ENCODE measurements at regions not wholly inside any gene's neighbourhood (a gene's known extent, or its start where the extent isn't known, plus 50 kb on each side); places are given as distances from the start of the nearest gene placed in this dataset.

DNA sequence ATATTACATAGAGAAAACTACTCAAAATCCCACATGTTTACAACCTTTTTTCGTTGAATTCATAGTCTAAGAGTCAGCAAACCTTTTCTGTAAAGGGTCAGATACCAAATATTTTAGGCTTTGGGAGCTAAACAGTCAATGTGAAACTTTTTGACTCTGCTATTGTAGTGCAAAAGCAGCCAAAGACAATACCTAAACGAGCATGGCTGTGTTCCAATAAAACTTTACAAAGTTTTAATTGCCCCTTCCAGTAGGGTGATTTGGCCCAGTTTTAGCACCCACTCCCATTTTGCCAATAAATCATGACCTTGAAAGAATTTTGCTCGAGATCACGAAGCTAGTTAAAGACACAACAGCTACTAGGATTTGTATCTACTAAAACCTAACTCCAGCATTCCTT lies 147.2 kb downstream of the ANKRD50 start:
- no peaks in the 10 kb centered on the region for H3K9me3 ChIP-seq (ENCODE audit: low read length)
- no peaks in the 10 kb centered on the region for H3K4me1 ChIP-seq (ENCODE audit: insufficient read depth, low read length)
- no peak overlapping the region for H3K9ac ChIP-seq (ENCODE audit: low read length)
- H3K27me3 ChIP-seq (ENCODE audit: control insufficient read depth in 1 of 2, insufficient read depth in 2 of 2, low read length in 2 of 2): no peaks in the 10 kb centered on the region
- H3K36me3 ChIP-seq (ENCODE audit: insufficient read depth, low read length): no peaks in the 10 kb centered on the region
- H3K27ac ChIP-seq (ENCODE audit: low read depth, low read length): no peak overlapping the region
- H3K4me3 ChIP-seq (ENCODE audit: low read depth in 1 of 2, low read length in 2 of 2): no peak overlapping the region

DNA sequence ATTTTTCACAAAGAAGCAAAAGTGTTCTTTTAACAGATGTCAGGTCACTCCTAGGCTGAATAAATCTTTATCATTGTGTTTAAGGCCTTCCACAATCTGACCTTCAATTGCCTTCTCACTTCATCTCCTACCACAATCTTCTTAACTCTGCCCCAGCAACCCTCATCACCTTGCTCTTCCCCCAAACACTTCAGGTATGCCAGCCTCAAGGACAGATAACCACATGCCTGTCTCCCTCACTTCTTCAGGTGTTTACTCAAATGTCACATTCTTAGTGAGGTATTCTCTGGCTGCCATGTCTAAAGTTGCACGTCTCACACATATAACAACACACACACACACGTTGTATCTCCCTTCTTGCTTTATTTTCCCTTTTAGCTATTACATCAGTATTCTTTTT lies 146.5 kb downstream of the ANKRD50 start:
- Histone ChIP-seq H3K27me3 (ENCODE audit: control insufficient read depth in 1 of 2, insufficient read depth in 2 of 2, low read length in 2 of 2) (no peaks in the 10 kb centered on the region), H3K9me3 (ENCODE audit: low read length) (no peaks in the 10 kb centered on the region), H3K36me3 (ENCODE audit: insufficient read depth, low read length) (no peaks in the 10 kb centered on the region), H3K4me3 (ENCODE audit: low read depth in 1 of 2, low read length in 2 of 2) (no peak overlapping the region), H3K9ac (ENCODE audit: low read length) (no peak overlapping the region), H3K4me1 (ENCODE audit: insufficient read depth, low read length) (no peaks in the 10 kb centered on the region), H3K27ac (ENCODE audit: low read depth, low read length) (no peak overlapping the region)

DNA sequence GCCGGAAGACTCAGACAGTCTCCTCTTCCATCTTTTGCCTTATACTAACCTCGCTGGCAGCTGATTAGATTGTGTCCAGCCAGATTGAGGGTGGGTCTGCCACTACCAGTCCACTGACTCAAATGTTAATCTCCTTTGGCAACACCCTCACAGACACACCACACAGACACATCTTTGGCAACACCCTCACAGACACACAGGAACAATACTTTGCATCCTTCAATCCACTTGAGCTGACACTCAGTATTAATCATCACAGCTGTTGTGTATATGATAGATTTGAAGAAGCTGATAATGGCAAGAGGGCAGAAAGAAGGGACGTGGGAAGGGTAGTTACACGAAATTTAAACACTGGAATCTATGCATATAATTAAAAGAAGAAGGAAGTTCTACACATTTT lies 139.5 kb downstream of the ANKRD50 start:
- Histone ChIP-seq H3K27ac (ENCODE audit: low read depth, low read length) (no peak overlapping the region), H3K4me1 (ENCODE audit: insufficient read depth, low read length) (no peaks in the 10 kb centered on the region), H3K9ac (ENCODE audit: low read length) (no peak overlapping the region), H3K36me3 (ENCODE audit: insufficient read depth, low read length) (no peaks in the 10 kb centered on the region), H3K27me3 (ENCODE audit: control insufficient read depth in 1 of 2, insufficient read depth in 2 of 2, low read length in 2 of 2) (no peaks in the 10 kb centered on the region), H3K9me3 (ENCODE audit: low read length) (no peaks in the 10 kb centered on the region), H3K4me3 (ENCODE audit: low read depth in 1 of 2, low read length in 2 of 2) (no peak overlapping the region)

DNA sequence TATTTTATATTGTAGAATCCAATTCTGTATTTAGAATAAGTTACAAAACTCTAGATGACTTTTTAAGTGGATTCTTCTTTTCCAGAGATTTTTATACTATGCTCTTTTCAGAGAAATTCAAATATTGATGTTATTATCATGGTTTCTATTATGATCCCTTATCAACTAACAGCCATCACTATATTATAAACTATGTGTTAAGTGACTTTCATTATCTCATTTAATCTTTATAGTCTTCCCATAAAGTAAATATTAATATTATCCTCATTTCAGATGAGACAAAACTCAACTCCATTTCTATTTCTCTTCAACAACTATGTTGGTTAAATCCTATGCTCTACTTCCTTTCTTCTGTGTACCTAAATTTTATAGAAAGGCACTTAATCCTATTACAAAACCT lies 132.6 kb downstream of the ANKRD50 start:
- H3K27ac ChIP-seq (ENCODE audit: low read depth, low read length): no peak overlapping the region
- no peak overlapping the region for H3K4me3 ChIP-seq (ENCODE audit: low read depth in 1 of 2, low read length in 2 of 2)
- no peaks in the 10 kb centered on the region for H3K27me3 ChIP-seq (ENCODE audit: control insufficient read depth in 1 of 2, insufficient read depth in 2 of 2, low read length in 2 of 2)
- no peaks in the 10 kb centered on the region for H3K9me3 ChIP-seq (ENCODE audit: low read length)
- no peak overlapping the region for H3K9ac ChIP-seq (ENCODE audit: low read length)
- no peaks in the 10 kb centered on the region for H3K36me3 ChIP-seq (ENCODE audit: insufficient read depth, low read length)
- H3K4me1 ChIP-seq (ENCODE audit: insufficient read depth, low read length): no peaks in the 10 kb centered on the region

DNA sequence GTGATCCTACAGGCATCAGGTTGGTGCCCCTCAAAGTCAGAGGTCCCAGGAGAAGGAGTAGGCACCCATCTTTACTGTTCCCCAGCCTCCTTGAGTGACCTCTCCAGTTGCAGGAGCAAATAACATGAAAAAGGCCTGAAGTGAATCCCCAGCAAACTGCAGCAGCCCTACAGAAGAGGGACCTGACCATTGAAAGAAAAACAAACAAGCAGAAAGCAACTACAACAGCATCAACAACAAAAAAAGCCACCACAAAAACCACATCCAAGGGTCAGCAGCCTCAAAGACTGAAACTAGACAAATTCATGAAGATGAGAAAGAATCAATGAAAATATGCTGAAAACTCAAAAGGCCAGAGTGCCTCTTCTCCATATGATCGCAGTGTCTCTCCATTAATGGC lies 128.7 kb downstream of the ANKRD50 start:
- H3K27ac ChIP-seq (ENCODE audit: low read depth, low read length): no peak overlapping the region
- no peak overlapping the region for H3K9ac ChIP-seq (ENCODE audit: low read length)
- no peaks in the 10 kb centered on the region for H3K36me3 ChIP-seq (ENCODE audit: insufficient read depth, low read length)
- no peak overlapping the region for H3K4me3 ChIP-seq (ENCODE audit: low read depth in 1 of 2, low read length in 2 of 2)
- no peaks in the 10 kb centered on the region for H3K27me3 ChIP-seq (ENCODE audit: control insufficient read depth in 1 of 2, insufficient read depth in 2 of 2, low read length in 2 of 2)
- H3K4me1 ChIP-seq (ENCODE audit: insufficient read depth, low read length): no peaks in the 10 kb centered on the region
- H3K9me3 ChIP-seq (ENCODE audit: low read length): no peaks in the 10 kb centered on the region

DNA sequence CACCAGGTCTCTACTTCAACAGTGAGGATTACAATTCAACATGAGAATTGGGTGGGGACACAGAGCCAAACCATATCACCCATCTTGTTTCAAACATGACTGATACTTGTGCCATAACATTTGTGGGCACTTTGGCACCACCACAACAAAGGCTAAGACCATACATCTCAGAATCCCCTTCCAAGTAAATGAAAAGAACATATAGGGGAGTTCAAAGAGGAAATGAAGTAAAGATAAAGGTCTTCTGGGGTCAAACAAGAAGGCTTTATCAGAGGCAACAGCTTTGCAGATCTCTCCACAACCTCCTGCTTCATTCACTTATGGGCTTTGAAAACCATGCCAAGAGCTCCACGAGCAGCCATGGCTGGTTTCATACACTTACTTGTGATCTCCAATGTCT lies 122.7 kb downstream of the ANKRD50 start:
- Histone ChIP-seq H3K4me3 (ENCODE audit: low read depth in 1 of 2, low read length in 2 of 2) (no peak overlapping the region), H3K9ac (ENCODE audit: low read length) (no peak overlapping the region), H3K27me3 (ENCODE audit: control insufficient read depth in 1 of 2, insufficient read depth in 2 of 2, low read length in 2 of 2) (no peaks in the 10 kb centered on the region), H3K9me3 (ENCODE audit: low read length) (no peaks in the 10 kb centered on the region), H3K27ac (ENCODE audit: low read depth, low read length) (no peak overlapping the region), H3K36me3 (ENCODE audit: insufficient read depth, low read length) (no peaks in the 10 kb centered on the region), H3K4me1 (ENCODE audit: insufficient read depth, low read length) (no peaks in the 10 kb centered on the region)

DNA sequence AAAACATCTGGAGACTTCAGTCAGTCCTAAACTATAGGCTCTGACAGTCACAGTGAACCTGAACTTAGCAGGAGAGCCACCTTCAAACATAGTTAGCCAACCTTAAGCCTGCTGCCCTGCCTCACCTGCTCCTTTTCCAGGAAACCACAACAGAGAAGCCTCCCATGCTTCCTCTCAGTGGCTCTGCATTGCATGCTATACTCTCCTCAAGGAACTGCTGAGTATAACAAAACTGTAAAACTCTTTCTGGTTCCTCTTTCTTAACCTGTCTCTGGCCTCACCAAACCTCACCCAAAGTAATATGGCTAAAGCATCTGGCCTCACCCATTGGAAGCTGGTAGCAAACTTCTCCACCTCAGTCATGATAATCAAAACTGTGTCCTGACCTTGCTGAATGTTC lies 122.1 kb downstream of the ANKRD50 start:
- Histone ChIP-seq H3K9ac (ENCODE audit: low read length) (no peak overlapping the region), H3K9me3 (ENCODE audit: low read length) (no peaks in the 10 kb centered on the region), H3K4me3 (ENCODE audit: low read depth in 1 of 2, low read length in 2 of 2) (no peak overlapping the region), H3K4me1 (ENCODE audit: insufficient read depth, low read length) (no peaks in the 10 kb centered on the region), H3K36me3 (ENCODE audit: insufficient read depth, low read length) (no peaks in the 10 kb centered on the region), H3K27ac (ENCODE audit: low read depth, low read length) (no peak overlapping the region), H3K27me3 (ENCODE audit: control insufficient read depth in 1 of 2, insufficient read depth in 2 of 2, low read length in 2 of 2) (no peaks in the 10 kb centered on the region)

DNA sequence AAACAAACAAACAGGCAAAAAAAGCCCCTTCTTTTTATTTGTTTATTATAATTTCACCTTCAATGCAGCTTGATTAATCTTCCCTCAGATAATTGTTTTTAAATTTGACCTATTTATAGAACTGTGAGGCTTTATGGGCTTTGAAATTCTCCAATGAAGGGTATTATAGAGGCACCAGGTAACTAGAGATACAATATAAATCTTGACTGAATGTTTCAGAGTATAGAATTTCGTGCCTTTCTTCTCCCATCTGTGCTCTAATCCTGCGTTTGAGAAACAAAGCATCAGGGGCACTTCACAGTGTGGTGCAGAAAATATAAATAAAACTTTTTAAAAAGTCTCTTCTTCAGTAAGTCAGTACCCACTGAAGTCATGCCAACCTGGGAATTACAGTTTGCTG lies 120.9 kb downstream of the ANKRD50 start:
- H3K4me3 ChIP-seq (ENCODE audit: low read depth in 1 of 2, low read length in 2 of 2): no peak overlapping the region
- no peak overlapping the region for H3K9ac ChIP-seq (ENCODE audit: low read length)
- H3K36me3 ChIP-seq (ENCODE audit: insufficient read depth, low read length): no peaks in the 10 kb centered on the region
- no peak overlapping the region for H3K27ac ChIP-seq (ENCODE audit: low read depth, low read length)
- H3K9me3 ChIP-seq (ENCODE audit: low read length): no peaks in the 10 kb centered on the region
- H3K4me1 ChIP-seq (ENCODE audit: insufficient read depth, low read length): no peaks in the 10 kb centered on the region
- H3K27me3 ChIP-seq (ENCODE audit: control insufficient read depth in 1 of 2, insufficient read depth in 2 of 2, low read length in 2 of 2): no peaks in the 10 kb centered on the region

DNA sequence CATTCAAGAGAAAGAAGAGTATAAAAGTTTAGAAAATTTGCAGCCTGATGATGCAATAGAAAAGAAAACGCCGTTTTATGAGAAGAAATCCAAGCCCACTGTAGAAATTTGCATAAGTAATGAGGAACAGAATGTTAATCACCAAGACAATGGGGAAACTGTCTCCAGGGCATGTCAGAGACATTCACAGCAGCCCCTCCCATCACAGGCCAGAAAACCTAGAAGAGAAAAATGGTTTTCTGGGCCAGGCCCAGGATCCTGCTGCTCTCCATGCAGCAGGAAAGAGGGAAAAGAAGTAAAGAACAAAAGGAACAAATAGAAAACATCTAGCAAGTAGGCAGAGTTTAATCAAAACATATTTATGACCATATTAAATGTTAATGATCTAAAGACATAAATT lies 119.0 kb downstream of the ANKRD50 start:
- no peak overlapping the region for H3K27ac ChIP-seq (ENCODE audit: low read depth, low read length)
- no peaks in the 10 kb centered on the region for H3K36me3 ChIP-seq (ENCODE audit: insufficient read depth, low read length)
- H3K4me3 ChIP-seq (ENCODE audit: low read depth in 1 of 2, low read length in 2 of 2): no peak overlapping the region
- no peaks in the 10 kb centered on the region for H3K27me3 ChIP-seq (ENCODE audit: control insufficient read depth in 1 of 2, insufficient read depth in 2 of 2, low read length in 2 of 2)
- H3K4me1 ChIP-seq (ENCODE audit: insufficient read depth, low read length): no peaks in the 10 kb centered on the region
- H3K9ac ChIP-seq (ENCODE audit: low read length): no peak overlapping the region
- H3K9me3 ChIP-seq (ENCODE audit: low read length): no peaks in the 10 kb centered on the region

DNA sequence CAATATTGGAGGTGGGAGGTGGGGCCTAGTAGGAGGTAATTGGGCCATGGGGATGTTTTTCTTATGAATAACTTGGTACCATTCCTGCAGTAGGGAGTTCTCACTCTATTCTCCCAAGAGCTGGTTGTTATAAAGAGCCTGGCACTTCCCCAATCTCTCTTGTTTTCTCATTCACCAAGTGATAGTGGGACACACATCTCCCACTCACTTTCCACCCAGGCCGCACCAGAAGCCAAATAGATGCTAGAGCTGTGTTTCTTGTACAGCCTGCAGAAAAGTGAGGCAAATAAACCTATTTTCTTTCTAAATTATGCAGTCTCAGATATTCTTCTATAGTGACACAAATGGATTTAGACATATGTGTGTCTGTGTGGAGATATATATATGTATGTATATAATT lies 117.6 kb downstream of the ANKRD50 start:
- no peak overlapping the region for H3K9ac ChIP-seq (ENCODE audit: low read length)
- no peak overlapping the region for H3K27ac ChIP-seq (ENCODE audit: low read depth, low read length)
- H3K27me3 ChIP-seq (ENCODE audit: control insufficient read depth in 1 of 2, insufficient read depth in 2 of 2, low read length in 2 of 2): no peaks in the 10 kb centered on the region
- no peak overlapping the region for H3K4me3 ChIP-seq (ENCODE audit: low read depth in 1 of 2, low read length in 2 of 2)
- no peaks in the 10 kb centered on the region for H3K9me3 ChIP-seq (ENCODE audit: low read length)
- H3K4me1 ChIP-seq (ENCODE audit: insufficient read depth, low read length): no peaks in the 10 kb centered on the region
- no peaks in the 10 kb centered on the region for H3K36me3 ChIP-seq (ENCODE audit: insufficient read depth, low read length)

DNA sequence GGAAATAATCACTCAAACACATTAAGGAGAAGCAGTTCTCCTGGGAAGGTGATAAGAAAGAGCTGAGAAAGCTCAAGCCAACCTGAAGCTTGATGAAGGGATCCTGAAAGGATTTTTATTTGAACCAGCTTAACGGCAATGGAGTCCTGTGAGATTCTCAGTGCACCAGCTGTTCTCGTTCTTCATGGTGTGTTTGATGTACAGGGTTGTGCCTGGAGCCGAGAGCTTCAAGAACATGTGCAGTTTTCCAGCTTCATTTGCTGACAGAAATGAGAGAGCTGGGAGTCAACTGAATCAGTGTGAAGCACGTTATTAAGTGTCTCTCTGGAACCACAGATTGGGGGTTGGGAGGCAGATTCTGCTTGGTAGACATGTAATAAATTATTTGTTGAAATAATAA lies 115.7 kb downstream of the ANKRD50 start:
- no peak overlapping the region for H3K9ac ChIP-seq (ENCODE audit: low read length)
- no peaks in the 10 kb centered on the region for H3K4me1 ChIP-seq (ENCODE audit: insufficient read depth, low read length)
- H3K4me3 ChIP-seq (ENCODE audit: low read depth in 1 of 2, low read length in 2 of 2): no peak overlapping the region
- H3K36me3 ChIP-seq (ENCODE audit: insufficient read depth, low read length): no peaks in the 10 kb centered on the region
- H3K27ac ChIP-seq (ENCODE audit: low read depth, low read length): no peak overlapping the region
- no peaks in the 10 kb centered on the region for H3K27me3 ChIP-seq (ENCODE audit: control insufficient read depth in 1 of 2, insufficient read depth in 2 of 2, low read length in 2 of 2)
- H3K9me3 ChIP-seq (ENCODE audit: low read length): no peaks in the 10 kb centered on the region

DNA sequence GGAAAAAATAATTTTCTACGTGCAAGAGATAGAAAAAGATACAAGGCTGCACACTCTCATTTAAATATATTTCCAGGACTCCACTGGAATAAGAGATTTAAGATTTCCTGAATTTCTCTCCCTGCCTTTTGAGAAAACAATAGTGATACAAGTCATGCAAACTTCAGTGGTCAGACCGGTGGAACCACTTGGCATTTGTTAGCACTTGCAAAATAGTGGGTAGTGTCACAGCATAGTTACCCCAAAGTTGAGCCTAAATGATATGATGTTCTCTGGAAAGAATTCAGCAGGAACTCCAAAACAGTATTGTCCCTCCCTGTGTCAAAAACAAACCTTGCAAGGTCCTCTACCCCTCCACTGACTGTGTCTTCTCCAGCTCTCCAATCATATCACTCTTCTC lies 102.3 kb downstream of the ANKRD50 start:
- Histone ChIP-seq H3K27ac (ENCODE audit: low read depth, low read length) (no peak overlapping the region), H3K36me3 (ENCODE audit: insufficient read depth, low read length) (no peaks in the 10 kb centered on the region), H3K9ac (ENCODE audit: low read length) (no peak overlapping the region), H3K27me3 (ENCODE audit: control insufficient read depth in 1 of 2, insufficient read depth in 2 of 2, low read length in 2 of 2) (no peaks in the 10 kb centered on the region), H3K4me3 (ENCODE audit: low read depth in 1 of 2, low read length in 2 of 2) (no peak overlapping the region), H3K9me3 (ENCODE audit: low read length) (no peaks in the 10 kb centered on the region), H3K4me1 (ENCODE audit: insufficient read depth, low read length) (peaks cover 7% of the 10 kb centered on the region)

Measured in muscle layer of colon (tissue), 2 donors.